Mesenchymal stem cell (in vitro differentiated cells and primary cell): ENCODE measurements at regions not wholly inside any gene's neighbourhood (a gene's known extent, or its start where the extent isn't known, plus 50 kb on each side); places are given as distances from the start of the nearest gene placed in this dataset.
A peak's percentile ranks its signal among the peaks of the same experiment; 100 is the strongest.

Experiments
- DNase-seq: peaks from one replicate; pipeline ENCODE4 v3.0.0-alpha.2; 2013
- H2AFZ ChIP-seq: one replicate; pipeline ENCODE4 v1.6.1; 2013; ENCODE audit warnings: low read depth, mild to moderate bottlenecking, control low read depth, inconsistent platforms, low read length, moderate library complexity
- H2AK5ac ChIP-seq: 2 replicates; pipeline ENCODE4 v1.6.1; 2013; ENCODE audit warnings: low read length, moderate library complexity, mild to moderate bottlenecking, inconsistent platforms; ENCODE audit not compliant: severe bottlenecking
- H2BK120ac ChIP-seq: one replicate; pipeline ENCODE4 v1.6.1; 2013; ENCODE audit warnings: low read depth, mild to moderate bottlenecking, inconsistent platforms, low read length, moderate library complexity
- H2BK12ac ChIP-seq, 2 experiments: one replicate each; pipeline ENCODE4 v1.6.1; 2013; ENCODE audit warnings: inconsistent platforms in 2 of 2, low read length in 2 of 2, mild to moderate bottlenecking in 2 of 2, moderate library complexity in 2 of 2, control low read depth in 1 of 2
- H2BK15ac ChIP-seq: one replicate; pipeline ENCODE4 v1.6.1; 2013; ENCODE audit warnings: mild to moderate bottlenecking, low read depth, inconsistent platforms; ENCODE audit not compliant: poor library complexity, severe bottlenecking
- H2BK5ac ChIP-seq: 2 replicates; pipeline ENCODE4 v1.6.1; 2013; ENCODE audit warnings: low read depth, mild to moderate bottlenecking, low read length, control low read depth, inconsistent platforms; ENCODE audit not compliant: poor library complexity, severe bottlenecking
- H3K14ac ChIP-seq, 2 experiments: one replicate each; pipeline ENCODE4 v1.6.1; 2013; ENCODE audit warnings: inconsistent platforms in 2 of 2, low read length in 2 of 2, control low read depth in 1 of 2, mild to moderate bottlenecking in 1 of 2, moderate library complexity in 1 of 2
- H3K18ac ChIP-seq, 2 experiments: one replicate each; pipeline ENCODE4 v1.6.1; 2013; ENCODE audit warnings: inconsistent platforms in 2 of 2, low read length in 2 of 2, control low read depth in 1 of 2, low read depth in 1 of 2, mild to moderate bottlenecking in 1 of 2
- H3K23ac ChIP-seq, 2 experiments: one replicate each; pipeline ENCODE4 v1.6.1; 2013; ENCODE audit warnings: inconsistent platforms in 2 of 2, low read length in 2 of 2, mild to moderate bottlenecking in 2 of 2, moderate library complexity in 2 of 2, control low read depth in 1 of 2
- H3K27ac ChIP-seq: 2 replicates; pipeline ENCODE4 v1.5.1; 2013; ENCODE audit warnings: mild to moderate bottlenecking, moderate library complexity, low read length, control low read depth, inconsistent platforms; ENCODE audit not compliant: poor library complexity, severe bottlenecking
- H3K27me3 ChIP-seq, 2 experiments: 2 replicates each; pipeline versions ENCODE4 v1.6.1 to v1.7.0; 2013; ENCODE audit warnings: low read length in 2 of 2, mild to moderate bottlenecking in 2 of 2, moderate library complexity in 2 of 2, control low read depth in 1 of 2, inconsistent platforms in 1 of 2; ENCODE audit not compliant: control insufficient read depth in 1 of 2, insufficient read depth in 1 of 2
- H3K36me3 ChIP-seq, 2 experiments: 2 replicates each; pipeline versions ENCODE4 v1.6.1 to v1.7.0; 2013; ENCODE audit warnings: low read length in 2 of 2, control low read depth in 1 of 2, inconsistent platforms in 1 of 2, low read depth in 1 of 2, mild to moderate bottlenecking in 1 of 2; ENCODE audit not compliant: insufficient read depth in 2 of 2, control insufficient read depth in 1 of 2
- H3K4ac ChIP-seq, 2 experiments: one replicate each; pipeline ENCODE4 v1.6.1; 2013; ENCODE audit warnings: inconsistent platforms in 2 of 2, low read length in 2 of 2, mild to moderate bottlenecking in 2 of 2, moderate library complexity in 2 of 2, control low read depth in 1 of 2, low read depth in 1 of 2
- H3K4me1 ChIP-seq: 2 replicates; pipeline ENCODE4 v1.6.1; 2013; ENCODE audit warnings: low read depth, low read length, control low read depth; ENCODE audit not compliant: control insufficient read depth, insufficient read depth
- H3K4me2 ChIP-seq: 2 replicates; pipeline ENCODE4 v1.6.1; 2013; ENCODE audit warnings: low read length, mild to moderate bottlenecking, inconsistent platforms; ENCODE audit not compliant: poor library complexity, severe bottlenecking
- H3K4me3 ChIP-seq, 2 experiments: 2 replicates each; pipeline versions ENCODE4 v1.5.1 to v1.7.0; 2013; ENCODE audit warnings: low read length in 2 of 2, mild to moderate bottlenecking in 2 of 2, control low read depth in 1 of 2, low read depth in 1 of 2; ENCODE audit not compliant: insufficient read depth in 1 of 2
- H3K79me1 ChIP-seq: replicated peaks from 2 replicates; pipeline ENCODE4 v1.6.1; 2013; ENCODE audit warnings: mild to moderate bottlenecking, control low read depth, low read length, inconsistent platforms; ENCODE audit not compliant: poor library complexity, severe bottlenecking
- H3K9ac ChIP-seq: 2 replicates; pipeline ENCODE4 v1.7.0; 2013; ENCODE audit warnings: mild to moderate bottlenecking, low read length, moderate library complexity
- H3K9me3 ChIP-seq: 2 replicates; pipeline ENCODE4 v1.7.0; 2013; ENCODE audit warnings: mild to moderate bottlenecking, low read length; ENCODE audit not compliant: control insufficient read depth
- H4K8ac ChIP-seq: one replicate; pipeline ENCODE4 v1.6.1; 2013; ENCODE audit warnings: inconsistent platforms, mild to moderate bottlenecking, low read length, moderate library complexity
- H4K91ac ChIP-seq: one replicate; pipeline ENCODE4 v1.6.1; 2013; ENCODE audit warnings: mild to moderate bottlenecking, low read length, inconsistent platforms
- WGBS: methylation state at CpG from one replicate; pipeline ENCODE4 v1.1.7; 2013; ENCODE audit warnings: mixed read lengths; 5-methylcytosine and 5-hydroxymethylcytosine counted together

- H2BK15ac ChIP-seq: no peak overlapping the region
- no peaks in the 10 kb centered on the region for H3K9me3 ChIP-seq
- no peak overlapping the region for H4K8ac ChIP-seq
- H3K9ac ChIP-seq: no peak overlapping the region
- no peak overlapping the region for H2BK5ac ChIP-seq
- no peak overlapping the region for H3K14ac ChIP-seq
- no peak overlapping the region for H2BK120ac ChIP-seq
- no peak overlapping the region for H2AFZ ChIP-seq
- H4K91ac ChIP-seq: no peak overlapping the region
- H3K27ac ChIP-seq: no peak overlapping the region
- no peak overlapping the region for H3K18ac ChIP-seq
- 18% methylated on average over 1 of the region's 1 CpG for WGBS
- DNase-seq: peak; percentile 64
- H3K4ac ChIP-seq: no peak overlapping the region
- H3K79me1 ChIP-seq: no peaks in the 10 kb centered on the region
- peaks cover 2% of the 10 kb centered on the region for H3K4me1 ChIP-seq
- no peak overlapping the region for H2AK5ac ChIP-seq
- H3K27me3 ChIP-seq: no peaks in the 10 kb centered on the region
- H3K23ac ChIP-seq: no peak overlapping the region
- H3K4me3 ChIP-seq: no peak overlapping the region
- no peak overlapping the region for H3K4me2 ChIP-seq
- H3K36me3 ChIP-seq: no peaks in the 10 kb centered on the region
- no peak overlapping the region for H2BK12ac ChIP-seq
Measured at GRCh38 chr17:69672924-69673323, 258.4 kb downstream of the MAP2K6 start.

- DNase-seq: no peak
- Histone ChIP-seq H3K36me3 (no peaks in the 10 kb centered on the region), H3K4me1 (no peaks in the 10 kb centered on the region), H2AK5ac (no peak overlapping the region), H2BK5ac (no peak overlapping the region), H3K9ac (no peak overlapping the region), H2BK12ac (no peak overlapping the region), H3K4me2 (no peak overlapping the region), H2BK120ac (no peak overlapping the region), H3K79me1 (no peaks in the 10 kb centered on the region), H3K27me3 (no peaks in the 10 kb centered on the region), H3K18ac (no peak overlapping the region), H3K14ac (no peak overlapping the region), H3K4me3 (no peak overlapping the region), H3K9me3 (no peaks in the 10 kb centered on the region), H2BK15ac (no peak overlapping the region), H4K91ac (no peak overlapping the region), H4K8ac (no peak overlapping the region), H3K27ac (no peak overlapping the region), H3K4ac (no peak overlapping the region), H2AFZ (no peak overlapping the region), H3K23ac (no peak overlapping the region)
- no CpG with 5 or more reads among the region's 6 CpGs for WGBS
Measured at GRCh38 chr17:69677130-69677529, 262.6 kb downstream of the MAP2K6 start.

- no peak overlapping the region for H3K4me2 ChIP-seq
- no peak overlapping the region for H2BK15ac ChIP-seq
- 95% methylated on average over 2 of the region's 2 CpGs for WGBS
- no peak overlapping the region for H3K14ac ChIP-seq
- H2BK5ac ChIP-seq: no peak overlapping the region
- H3K23ac ChIP-seq: no peak overlapping the region
- H3K4me1 ChIP-seq: no peaks in the 10 kb centered on the region
- H3K27me3 ChIP-seq: no peaks in the 10 kb centered on the region
- no peaks in the 10 kb centered on the region for H3K9me3 ChIP-seq
- H3K79me1 ChIP-seq: no peaks in the 10 kb centered on the region
- peak overlapping the region; percentile 42 for H2AFZ ChIP-seq
- no peak overlapping the region for H2BK120ac ChIP-seq
- no peak overlapping the region for H3K4me3 ChIP-seq
- H2AK5ac ChIP-seq: no peak overlapping the region
- no peak overlapping the region for H2BK12ac ChIP-seq
- no peaks in the 10 kb centered on the region for H3K36me3 ChIP-seq
- no peak overlapping the region for H3K9ac ChIP-seq
- H4K8ac ChIP-seq: no peak overlapping the region
- H3K4ac ChIP-seq: no peak overlapping the region
- H3K27ac ChIP-seq: no peak overlapping the region
- DNase-seq: peak; percentile 7
- no peak overlapping the region for H3K18ac ChIP-seq
- no peak overlapping the region for H4K91ac ChIP-seq
Measured at GRCh38 chr17:69678206-69678605, 263.7 kb downstream of the MAP2K6 start.

- Histone ChIP-seq H3K4me1 (no peaks in the 10 kb centered on the region), H4K91ac (no peak overlapping the region), H3K79me1 (no peaks in the 10 kb centered on the region), H3K23ac (no peak overlapping the region), H3K4me3 (no peak overlapping the region), H2BK12ac (no peak overlapping the region), H3K36me3 (no peaks in the 10 kb centered on the region), H3K27ac (no peak overlapping the region), H4K8ac (no peak overlapping the region), H2AFZ (no peak overlapping the region), H3K27me3 (no peaks in the 10 kb centered on the region), H2BK120ac (no peak overlapping the region), H3K18ac (no peak overlapping the region), H2BK5ac (no peak overlapping the region), H2AK5ac (no peak overlapping the region), H3K9ac (no peak overlapping the region), H2BK15ac (no peak overlapping the region), H3K4ac (no peak overlapping the region), H3K9me3 (no peaks in the 10 kb centered on the region), H3K14ac (no peak overlapping the region), H3K4me2 (no peak overlapping the region)
- 100% methylated on average over 2 of the region's 5 CpGs for WGBS
- no peak for DNase-seq
Measured at GRCh38 chr17:69679829-69680228, 265.3 kb downstream of the MAP2K6 start.
